Astrocyte of the cerebellum (primary cell): ENCODE measurements at regions not wholly inside any gene's neighbourhood (a gene's known extent, or its start where the extent isn't known, plus 50 kb on each side); places are given as distances from the start of the nearest gene placed in this dataset.
"Not testable (repeated sequence)": the region's sequence is repeated elsewhere in the genome, so short reads cannot be mapped to it uniquely, and the experiment has no call there.

Experiments used
- DNase-seq: peaks from one replicate; pipeline ENCODE4 v3.0.0-alpha.2; 2011; ENCODE audit warnings: low read depth
- H3K4me3 ChIP-seq: 2 replicates; pipeline ENCODE4 v1.5.1; 2011; ENCODE audit warnings: mild to moderate bottlenecking, low read depth, low read length, moderate library complexity
- in situ Hi-C: cut with HindIII; loops from 2 replicates; pipeline ENCODE4 v1.10.0; 2017; ENCODE audit warnings: low sequenced_read_pairs
- TF ChIP-seq, protein P1 (sequence below): IDR thresholded peaks from 2 replicates; pipeline ENCODE4 v1.5.1; 2012; ENCODE audit warnings: low read length, low read depth, moderate library complexity, mild to moderate bottlenecking; ENCODE audit errors: missing control alignments

DNA sequence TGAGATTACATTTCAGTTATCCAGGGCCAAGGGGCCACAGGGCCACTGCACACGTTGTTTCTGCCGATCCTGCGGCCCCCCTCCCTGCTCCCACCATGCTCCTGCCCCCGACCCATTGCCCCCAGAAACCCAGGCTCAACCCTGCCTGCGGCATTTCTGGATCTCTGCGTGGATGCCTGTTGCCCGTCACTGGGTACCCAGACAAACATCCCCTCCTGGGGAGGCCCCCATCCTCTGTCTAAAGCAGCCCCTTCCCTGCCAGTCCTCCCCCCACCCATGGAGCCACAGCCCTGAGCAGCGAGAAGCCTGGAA lies 326.4 kb upstream of the SFSWAP start:
- no peak for DNase-seq
- TF ChIP-seq, protein P1, sequence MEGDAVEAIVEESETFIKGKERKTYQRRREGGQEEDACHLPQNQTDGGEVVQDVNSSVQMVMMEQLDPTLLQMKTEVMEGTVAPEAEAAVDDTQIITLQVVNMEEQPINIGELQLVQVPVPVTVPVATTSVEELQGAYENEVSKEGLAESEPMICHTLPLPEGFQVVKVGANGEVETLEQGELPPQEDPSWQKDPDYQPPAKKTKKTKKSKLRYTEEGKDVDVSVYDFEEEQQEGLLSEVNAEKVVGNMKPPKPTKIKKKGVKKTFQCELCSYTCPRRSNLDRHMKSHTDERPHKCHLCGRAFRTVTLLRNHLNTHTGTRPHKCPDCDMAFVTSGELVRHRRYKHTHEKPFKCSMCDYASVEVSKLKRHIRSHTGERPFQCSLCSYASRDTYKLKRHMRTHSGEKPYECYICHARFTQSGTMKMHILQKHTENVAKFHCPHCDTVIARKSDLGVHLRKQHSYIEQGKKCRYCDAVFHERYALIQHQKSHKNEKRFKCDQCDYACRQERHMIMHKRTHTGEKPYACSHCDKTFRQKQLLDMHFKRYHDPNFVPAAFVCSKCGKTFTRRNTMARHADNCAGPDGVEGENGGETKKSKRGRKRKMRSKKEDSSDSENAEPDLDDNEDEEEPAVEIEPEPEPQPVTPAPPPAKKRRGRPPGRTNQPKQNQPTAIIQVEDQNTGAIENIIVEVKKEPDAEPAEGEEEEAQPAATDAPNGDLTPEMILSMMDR, result no peak
- H3K4me3 ChIP-seq, result no peak overlapping the region
- in situ Hi-C loops, result no loop called here

DNA sequence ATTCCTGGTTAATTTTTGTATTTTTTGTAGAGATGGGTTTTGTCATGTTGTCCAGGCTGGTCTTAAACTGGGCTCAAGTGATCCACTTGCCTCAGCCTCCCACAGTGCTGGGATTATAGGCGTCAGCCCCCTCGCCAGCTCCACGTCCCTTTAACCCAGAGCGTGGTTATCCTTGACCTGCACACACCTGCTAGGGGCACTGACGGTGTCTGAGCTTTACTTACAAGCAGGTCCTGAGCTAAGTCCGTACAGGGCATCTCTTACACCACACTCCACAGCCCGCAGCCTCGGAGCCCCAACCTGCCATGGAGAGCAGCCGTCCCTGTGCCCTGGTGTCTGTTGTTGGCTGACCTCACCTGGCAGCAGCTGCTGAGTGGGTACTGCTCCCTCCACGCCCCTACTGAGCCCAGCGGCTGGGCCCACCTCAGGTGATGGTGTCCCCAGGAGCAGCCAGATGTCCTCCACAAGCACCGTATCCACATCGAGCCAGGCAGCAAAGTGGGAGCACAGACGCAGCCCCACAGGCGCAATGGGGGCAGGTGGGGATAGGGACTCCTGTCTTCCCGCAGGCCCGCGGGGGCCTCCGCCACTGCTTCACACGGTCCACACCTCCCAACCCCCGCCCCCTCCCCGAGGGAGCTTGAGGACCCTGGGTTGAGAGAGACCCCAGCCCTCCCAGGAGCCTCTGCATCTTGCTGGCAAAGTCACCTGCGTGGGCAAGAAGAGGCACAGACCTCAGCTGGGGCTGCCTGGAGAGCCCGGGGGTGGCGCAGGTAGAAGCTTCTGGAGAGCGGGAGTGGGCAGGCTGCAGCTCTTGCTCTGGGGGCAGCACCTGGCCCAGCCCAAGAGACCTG lies 325.4 kb upstream of the SFSWAP start:
- TF ChIP-seq, protein P1, result no peak
- no peak overlapping the region for H3K4me3 ChIP-seq
- DNase-seq, result no peak
- in situ Hi-C loops, result no loop called here

DNA sequence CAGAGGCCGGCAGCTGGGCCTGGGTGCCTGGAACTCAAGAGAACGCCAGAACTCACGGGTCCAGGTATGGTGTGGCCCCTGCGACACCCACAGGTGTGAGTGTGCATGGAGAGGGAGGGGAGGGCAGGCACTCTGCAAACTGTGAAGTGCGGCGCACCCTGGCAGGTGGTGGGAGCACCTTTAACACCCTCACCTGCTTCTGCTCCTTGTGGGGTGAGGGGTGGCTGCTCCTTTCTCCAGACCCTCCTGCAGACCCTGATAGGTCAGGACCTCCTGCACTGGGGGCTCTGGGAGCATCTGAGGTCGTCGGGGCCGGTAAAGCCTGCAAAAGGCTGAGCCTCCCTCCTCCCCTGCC lies 324.7 kb upstream of the SFSWAP start:
- TF ChIP-seq, protein P1, result no peak
- no peak overlapping the region for H3K4me3 ChIP-seq
- DNase-seq, result no peak
- in situ Hi-C loops, result no loop called here

DNA sequence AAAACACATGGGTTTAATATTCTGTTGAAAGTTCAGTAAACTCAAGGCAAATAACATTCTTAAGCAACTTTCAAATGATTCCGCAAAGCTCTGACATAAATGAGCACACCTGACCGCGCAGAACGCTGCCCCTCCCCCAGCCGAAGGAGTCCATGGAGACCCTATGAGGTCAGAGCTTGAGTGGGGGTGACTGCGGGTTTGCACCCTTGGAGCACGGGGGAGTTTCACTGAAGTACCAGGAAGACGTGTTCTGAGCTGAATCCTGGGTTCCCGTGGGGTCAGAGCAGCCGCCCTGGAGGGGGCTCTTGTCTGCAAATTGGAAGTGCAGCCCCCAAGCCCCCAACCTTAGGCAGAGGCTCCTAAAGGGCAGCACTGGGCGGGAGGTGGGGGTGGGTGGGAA lies 324.1 kb upstream of the SFSWAP start:
- TF ChIP-seq, protein P1, result no peak
- no peak for DNase-seq
- H3K4me3 ChIP-seq, result no peak overlapping the region
- in situ Hi-C loops, result no loop called here

DNA sequence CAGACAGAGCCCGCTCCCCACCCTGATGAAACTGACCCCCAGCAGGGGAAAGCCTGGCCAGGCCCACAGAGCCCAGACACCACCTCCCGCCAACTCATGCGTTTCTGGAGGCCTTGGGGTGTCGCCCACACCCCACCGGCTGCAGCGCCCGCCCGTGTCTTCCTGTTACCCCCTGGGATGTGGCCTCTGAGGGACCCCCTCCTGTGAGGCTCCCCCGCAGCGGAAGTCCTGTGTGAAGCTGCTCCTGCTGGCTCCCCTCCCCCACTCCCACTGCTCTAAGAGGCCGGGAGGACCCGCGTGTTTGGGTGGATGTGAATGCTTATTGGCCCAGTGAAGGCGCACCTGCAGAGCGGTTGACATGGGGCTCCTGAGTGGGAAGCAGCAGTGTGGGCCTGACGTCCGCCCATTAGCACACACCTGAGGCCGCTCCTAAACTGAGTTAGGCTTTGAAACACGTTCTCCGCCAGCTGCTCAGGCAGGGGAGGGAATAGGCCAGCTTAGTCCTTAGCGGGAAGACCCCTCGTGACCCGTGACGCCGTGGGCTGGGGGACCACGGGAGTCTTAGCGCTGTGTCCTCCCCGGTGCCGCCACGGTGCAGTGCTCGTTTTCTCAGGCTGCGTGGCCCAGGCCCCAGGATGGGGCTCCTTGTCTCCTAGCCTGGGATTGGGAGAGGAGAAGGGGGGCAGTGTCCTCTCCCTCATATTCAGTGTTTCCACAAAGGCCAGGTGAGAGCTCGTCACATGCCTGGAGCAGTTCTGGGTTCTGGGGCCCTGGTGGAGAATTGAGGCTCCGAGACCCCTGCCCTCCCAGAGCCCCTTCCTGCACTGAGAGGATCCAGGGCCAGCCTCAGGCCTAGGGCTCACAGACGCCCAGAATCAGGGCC lies 323.4 kb upstream of the SFSWAP start:
- H3K4me3 ChIP-seq, result no peak overlapping the region
- TF ChIP-seq, protein P1, result no peak
- in situ Hi-C loops, result no loop called here
- DNase-seq, result no peak

DNA sequence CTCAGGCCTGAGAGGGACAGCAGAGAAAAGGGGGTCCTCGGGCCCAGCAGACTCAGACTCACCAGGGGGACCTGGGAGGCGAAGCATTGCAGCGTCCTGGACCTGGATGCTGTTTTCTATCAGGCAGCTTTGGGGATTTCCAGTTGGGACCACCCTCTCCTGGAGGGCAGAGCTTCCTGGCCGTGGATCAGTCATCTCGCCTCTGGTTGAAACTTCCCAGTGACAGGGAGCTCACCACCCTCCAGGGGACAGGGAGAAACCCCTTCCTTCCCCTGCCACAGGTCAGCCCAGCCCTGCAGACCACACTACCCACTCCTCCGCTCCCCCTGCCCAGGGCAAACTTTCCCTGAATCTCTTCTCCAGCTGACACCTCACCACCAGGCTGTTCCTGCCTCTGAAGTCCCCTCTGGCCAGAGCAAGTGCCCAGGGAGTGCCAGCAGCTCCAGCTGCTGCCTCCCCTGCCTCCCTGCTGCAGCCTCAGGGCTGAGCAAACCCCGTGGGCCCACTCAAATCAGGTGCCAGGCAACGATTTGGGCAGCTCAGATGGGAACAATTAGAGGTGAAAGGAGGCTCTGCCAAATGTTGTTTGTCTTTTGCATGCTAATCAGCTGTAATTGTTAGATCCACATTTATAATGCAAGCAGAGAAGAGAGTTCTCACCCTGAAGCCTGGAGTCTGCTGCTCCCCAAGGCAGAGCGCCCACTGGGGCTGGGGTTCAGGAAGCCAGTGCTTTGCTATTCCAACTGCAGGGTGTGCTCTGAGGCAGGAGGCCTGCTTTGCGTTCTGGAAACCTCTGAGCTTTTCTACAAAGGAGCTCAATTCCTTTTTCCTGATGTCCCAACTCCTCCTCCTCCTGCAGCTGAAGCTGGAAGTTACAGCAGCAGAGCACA lies 322.5 kb upstream of the SFSWAP start:
- H3K4me3 ChIP-seq, in situ Hi-C loops, DNase-seq: not testable (repeated sequence)
